Body of pancreas (tissue), 4 donors: ENCODE measurements at regions not wholly inside any gene's neighbourhood (a gene's known extent, or its start where the extent isn't known, plus 50 kb on each side); places are given as distances from the start of the nearest gene placed in this dataset.

ENCODE experiments used
- ATAC-seq: fragments of 150-250 bp; one replicate; pipeline ENCODE4 v1.9.1; 2016
- DNase-seq, 4 donors: peaks; one replicate each; pipeline ENCODE4 v3.0.0-alpha.2; 2019
- H3K27ac ChIP-seq, 4 donors: fragments of 200-600 bp; sonication (generic); 1 replicate in 3 of 4; 2 replicates in 1 of 4; pipeline versions ENCODE4 v1.5.1 to v1.6.1; 2016 to 2019; ENCODE audit warnings: mild to moderate bottlenecking in 1 of 4, mixed read lengths in 1 of 4, moderate library complexity in 1 of 4
- H3K27me3 ChIP-seq, 2 donors: fragments of 200-600 bp; sonication (generic); one replicate each; pipeline ENCODE4 v1.6.0; 2016; ENCODE audit warnings: mild to moderate bottlenecking in 1 of 2
- H3K36me3 ChIP-seq, 2 donors: fragments of 200-600 bp; sonication (generic); replicated peaks in 1 of 2; 2 replicates each; pipeline ENCODE4 v1.5.1; 2016; ENCODE audit warnings: low read depth in 2 of 2; ENCODE audit not compliant: insufficient read depth in 1 of 2
- H3K4me1 ChIP-seq: fragments of 200-600 bp; sonication (generic); one replicate; pipeline ENCODE4 v1.6.0; 2016
- H3K4me3 ChIP-seq, 2 donors: fragments of 200-600 bp; sonication (generic); 1 replicate in 1 of 2; 2 replicates in 1 of 2; pipeline ENCODE4 v1.5.1; 2016 to 2019
- H3K9me3 ChIP-seq, 3 donors: fragments of 200-600 bp; sonication (generic); 1 replicate in 2 of 3; 2 replicates in 1 of 3; pipeline ENCODE4 v1.5.1; 2016
- POLR2A ChIP-seq, 3 donors: fragments of 450-650 bp; IDR thresholded peaks; one replicate each; pipeline ENCODE4 v1.6.1; 2016; ENCODE audit warnings: antibody characterized with exemption in 3 of 3, mild to moderate bottlenecking in 2 of 3
- WGBS, 2 donors: methylation state at CpG; one replicate each; pipeline ENCODE4 v1.1.5; 2017; 5-methylcytosine and 5-hydroxymethylcytosine counted together
- intact Hi-C: fragments of 100-400 bp; cut with DNase I; formaldehyde crosslinking; loops from one replicate; pipeline ENCODE4 v1.15.1; 2023
- TF ChIP-seq, protein P1 (sequence below), 7 experiments: fragments of 450-650 bp in 4 of 7; fragments of 200-600 bp in 3 of 7; sonication (generic) in 3 of 7; IDR thresholded peaks; one replicate each; pipeline ENCODE4 v1.5.1; 2016 to 2019; ENCODE audit warnings: antibody characterized with exemption in 7 of 7

DNA sequence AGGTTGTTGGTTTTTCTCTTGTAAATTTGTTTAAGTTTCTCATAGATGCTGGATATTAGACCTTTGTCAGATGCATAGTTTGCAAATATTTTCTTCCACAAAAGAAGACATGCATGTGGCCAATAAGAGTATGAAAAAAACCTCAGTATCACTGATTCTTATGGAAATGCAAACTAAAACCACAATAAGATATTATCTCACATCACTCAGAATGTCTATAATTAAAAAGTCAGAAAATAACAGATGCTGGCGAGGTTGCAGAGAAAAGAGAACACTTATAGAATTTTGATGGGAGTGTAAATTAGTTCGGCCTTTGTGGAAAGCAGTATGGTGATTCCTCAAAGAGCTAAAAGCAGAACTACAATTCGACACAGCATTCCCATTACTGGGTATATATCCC, 1355.6 kb downstream of the FAM133A start:
- Histone ChIP-seq H3K9me3 (no peaks in the 10 kb centered on the region), H3K4me1 (no peaks in the 10 kb centered on the region), H3K27me3 (no peaks in the 10 kb centered on the region), H3K27ac (no peak overlapping the region), H3K36me3 (no peaks in the 10 kb centered on the region), H3K4me3 (no peak overlapping the region)
- DNase-seq (no peak), ATAC-seq (no peak)
- 38 to 42% methylated on average over 3 of the region's 3 CpGs for WGBS, 2 donors
- intact Hi-C loops: no loop called here
- no peak for TF ChIP-seq POLR2A (IDR thresholded peaks at IDR 0.05)
- TF ChIP-seq, protein P1, sequence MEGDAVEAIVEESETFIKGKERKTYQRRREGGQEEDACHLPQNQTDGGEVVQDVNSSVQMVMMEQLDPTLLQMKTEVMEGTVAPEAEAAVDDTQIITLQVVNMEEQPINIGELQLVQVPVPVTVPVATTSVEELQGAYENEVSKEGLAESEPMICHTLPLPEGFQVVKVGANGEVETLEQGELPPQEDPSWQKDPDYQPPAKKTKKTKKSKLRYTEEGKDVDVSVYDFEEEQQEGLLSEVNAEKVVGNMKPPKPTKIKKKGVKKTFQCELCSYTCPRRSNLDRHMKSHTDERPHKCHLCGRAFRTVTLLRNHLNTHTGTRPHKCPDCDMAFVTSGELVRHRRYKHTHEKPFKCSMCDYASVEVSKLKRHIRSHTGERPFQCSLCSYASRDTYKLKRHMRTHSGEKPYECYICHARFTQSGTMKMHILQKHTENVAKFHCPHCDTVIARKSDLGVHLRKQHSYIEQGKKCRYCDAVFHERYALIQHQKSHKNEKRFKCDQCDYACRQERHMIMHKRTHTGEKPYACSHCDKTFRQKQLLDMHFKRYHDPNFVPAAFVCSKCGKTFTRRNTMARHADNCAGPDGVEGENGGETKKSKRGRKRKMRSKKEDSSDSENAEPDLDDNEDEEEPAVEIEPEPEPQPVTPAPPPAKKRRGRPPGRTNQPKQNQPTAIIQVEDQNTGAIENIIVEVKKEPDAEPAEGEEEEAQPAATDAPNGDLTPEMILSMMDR (IDR thresholded peaks at IDR 0.05): no peak

DNA sequence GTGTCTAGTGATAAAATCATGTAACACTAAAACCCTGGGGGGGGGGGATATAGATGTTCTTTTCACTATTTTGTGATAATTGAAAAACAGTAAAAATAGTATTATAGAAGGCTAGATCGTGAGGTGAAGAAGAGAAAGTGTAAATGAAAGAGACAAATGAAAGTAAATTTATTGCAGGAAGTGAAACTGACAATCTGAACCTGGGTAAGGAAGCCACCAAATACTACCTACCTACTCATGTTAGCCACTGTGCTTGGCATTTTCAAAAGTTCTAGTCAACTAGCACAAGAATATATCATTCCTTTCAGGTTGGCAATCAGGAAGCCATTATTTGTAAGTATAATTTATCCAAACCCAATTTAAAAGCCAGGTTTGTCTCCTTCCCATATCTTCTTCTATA, 1366.1 kb downstream of the FAM133A start:
- 32 to 47% methylated on average over 1 of the region's 1 CpG for WGBS, 2 donors
- intact Hi-C loops: no loop called here
- no peaks in the 10 kb centered on the region for H3K4me1 ChIP-seq

DNA sequence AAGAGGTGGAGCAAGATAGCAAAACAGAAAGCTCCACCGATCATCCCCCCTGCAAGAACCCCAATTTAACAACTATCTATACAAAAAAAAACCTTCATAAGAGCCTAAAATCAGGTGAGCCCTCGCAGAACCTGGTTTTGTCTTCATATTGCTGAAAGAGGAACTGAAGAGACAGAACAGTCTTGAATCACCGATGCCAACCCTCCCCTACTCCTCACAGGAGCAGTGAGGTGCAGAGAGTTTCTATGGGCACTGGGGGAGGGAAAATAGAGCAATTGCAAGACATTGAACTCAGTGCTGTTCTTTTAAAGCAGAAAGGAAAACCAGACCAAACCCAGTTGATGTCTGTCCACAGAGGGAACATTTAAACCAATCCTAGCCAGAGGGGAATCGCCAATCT, 1370.3 kb downstream of the FAM133A start:
- no peak for ATAC-seq
- Histone ChIP-seq H3K27me3 (no peaks in the 10 kb centered on the region), H3K27ac (no peak overlapping the region), H3K9me3 (no peaks in the 10 kb centered on the region), H3K4me1 (no peaks in the 10 kb centered on the region), H3K36me3 (no peaks in the 10 kb centered on the region), H3K4me3 (no peak overlapping the region)
- 54 to 61% methylated on average over 3 to 4 of the region's 4 CpGs for WGBS, 2 donors
- intact Hi-C loops: no loop called here
- DNase-seq: no peak
- TF ChIP-seq, protein P1 (IDR thresholded peaks at IDR 0.05): no peak
- TF ChIP-seq POLR2A (IDR thresholded peaks at IDR 0.05): no peak

More for the DNA sequence above, 1366.1 kb downstream of the FAM133A start:
- Histone ChIP-seq H3K36me3 (no peaks in the 10 kb centered on the region), H3K9me3 (no peaks in the 10 kb centered on the region), H3K4me3 (no peak overlapping the region), H3K27me3 (no peaks in the 10 kb centered on the region), H3K27ac (no peak overlapping the region)
- ATAC-seq (no peak), DNase-seq (no peak)
- TF ChIP-seq POLR2A (IDR thresholded peaks at IDR 0.05): no peak
- TF ChIP-seq, protein P1 (IDR thresholded peaks at IDR 0.05): no peak

DNA sequence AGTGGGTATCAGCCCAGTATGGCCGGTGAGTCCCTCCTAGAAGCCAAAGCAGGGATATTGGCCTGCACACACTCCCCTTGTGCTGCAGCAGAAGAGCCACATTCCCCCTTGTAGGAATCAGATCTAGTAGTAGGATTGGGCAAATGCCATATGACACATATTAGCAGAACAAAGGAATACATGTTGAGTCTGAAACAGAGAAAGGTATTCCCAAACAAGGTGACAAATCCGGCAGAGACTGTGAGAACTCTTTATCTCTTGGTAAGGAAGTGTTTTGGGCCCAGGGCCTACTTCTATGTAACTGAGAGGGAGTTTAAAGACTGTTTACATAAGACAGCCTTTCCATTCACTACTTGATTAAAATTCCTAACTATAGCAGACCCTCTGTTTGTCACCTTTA, 1382.0 kb downstream of the FAM133A start:
- ATAC-seq (no peak), DNase-seq (no peak)
- no peak overlapping the region for H3K4me3 ChIP-seq
- H3K27me3 ChIP-seq: no peaks in the 10 kb centered on the region
- WGBS, 2 donors: 61 to 63% methylated on average over 2 of the region's 2 CpGs
- TF ChIP-seq, protein P1 (IDR thresholded peaks at IDR 0.05): no peak
- no peak for TF ChIP-seq POLR2A (IDR thresholded peaks at IDR 0.05)
- H3K9me3 ChIP-seq: no peaks in the 10 kb centered on the region
- no peaks in the 10 kb centered on the region for H3K36me3 ChIP-seq
- no peaks in the 10 kb centered on the region for H3K4me1 ChIP-seq
- no peak overlapping the region for H3K27ac ChIP-seq
- intact Hi-C loops: no loop called here

DNA sequence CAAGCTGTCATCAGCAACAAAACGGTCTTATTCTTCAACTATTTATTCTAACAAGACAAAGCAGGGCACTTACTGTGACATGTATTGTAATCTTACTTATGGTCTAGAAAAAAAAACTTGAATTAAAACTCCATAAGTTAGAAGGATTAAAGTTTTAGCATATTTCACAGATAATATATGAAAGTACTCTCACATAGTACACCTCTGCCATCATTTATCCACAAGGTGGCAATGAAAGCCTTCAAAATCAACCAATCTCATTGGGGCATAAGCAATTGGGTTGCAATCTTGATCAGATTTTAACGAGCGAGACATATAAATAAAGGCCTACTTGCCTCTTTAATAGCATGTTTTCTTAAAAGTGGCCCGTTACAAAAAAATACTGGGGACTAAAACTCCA, 1382.9 kb downstream of the FAM133A start:
- Histone ChIP-seq H3K27ac (no peak overlapping the region), H3K4me3 (no peak overlapping the region), H3K4me1 (no peaks in the 10 kb centered on the region), H3K9me3 (no peaks in the 10 kb centered on the region), H3K27me3 (no peaks in the 10 kb centered on the region), H3K36me3 (no peaks in the 10 kb centered on the region)
- no peak for DNase-seq
- WGBS, 2 donors: 38 to 43% methylated on average over 4 of the region's 4 CpGs
- intact Hi-C loops: no loop called here
- no peak for ATAC-seq
- TF ChIP-seq, protein P1 (IDR thresholded peaks at IDR 0.05): no peak
- no peak for TF ChIP-seq POLR2A (IDR thresholded peaks at IDR 0.05)
